Caco-2 (cell line): ENCODE measurements at regions not wholly inside any gene's neighbourhood (a gene's known extent, or its start where the extent isn't known, plus 50 kb on each side); places are given as distances from the start of the nearest gene placed in this dataset.

Experiments used
- BruUV-seq: library from RNA; stranded (reverse); fragments of 400-500 nt; replicated peaks from 2 replicates; lab custom pipeline; 2021; lab: Mats Ljungman, UMichigan
- CTCF ChIA-PET: fragments of 300-600 bp; sonication (Branson Sonifier 250); formaldehyde crosslinking; loops from one replicate; lab custom pipeline; 2022; ENCODE audit warnings: antibody characterized with exemption; lab: Charles Lee
- POLR2A ChIA-PET: fragments of 300-600 bp; sonication (Branson Sonifier 250); formaldehyde crosslinking; loops from one replicate; lab custom pipeline; 2022; ENCODE audit warnings: antibody characterized with exemption; lab: Charles Lee
- DNase-seq, 2 experiments: peaks; one replicate each; pipeline versions ENCODE4 v3.0.0 to v3.0.0-alpha.2; 2020 to 2022
- H3K27me3 ChIP-seq: replicated peaks from 2 replicates; pipeline ENCODE4 v1.6.0; 2011; ENCODE audit warnings: low read length; ENCODE audit not compliant: control insufficient read depth, insufficient read depth
- H3K36me3 ChIP-seq: 2 replicates; pipeline ENCODE4 v1.5.1; 2011; ENCODE audit warnings: low read length; ENCODE audit not compliant: control insufficient read depth, insufficient read depth
- H3K4me1 ChIP-seq: fragments of 250-450 bp; sonication (Bioruptor Pico); 2 replicates; pipeline ENCODE4 v1.5.1; 2020; ENCODE audit warnings: mild to moderate bottlenecking
- H3K4me3 ChIP-seq: 2 replicates; pipeline ENCODE4 v1.5.1; 2011; ENCODE audit warnings: low read depth, mild to moderate bottlenecking, control low read depth, low read length
- H3K9me3 ChIP-seq: fragments of 250-450 bp; sonication (Bioruptor Pico); 2 replicates; pipeline ENCODE4 v1.5.1; 2020; ENCODE audit warnings: mild to moderate bottlenecking, moderate library complexity
- H3K27ac Mint-ChIP-seq: one replicate; pipeline ENCODE4 v1.8.0; 2022; ENCODE audit warnings: mixed read lengths; ENCODE audit not compliant: unreplicated experiment
- H3K27me3 Mint-ChIP-seq: one replicate; pipeline ENCODE4 v1.8.0; 2022; ENCODE audit warnings: mixed read lengths; ENCODE audit not compliant: insufficient read depth, unreplicated experiment
- H3K36me3 Mint-ChIP-seq: one replicate; pipeline ENCODE4 v1.8.0; 2022; ENCODE audit warnings: mild to moderate bottlenecking, mixed read lengths; ENCODE audit not compliant: insufficient read depth, unreplicated experiment
- H3K4me1 Mint-ChIP-seq: one replicate; pipeline ENCODE4 v1.8.0; 2022; ENCODE audit warnings: low read depth, mixed read lengths; ENCODE audit not compliant: unreplicated experiment
- H3K4me3 Mint-ChIP-seq: one replicate; pipeline ENCODE4 v1.8.0; 2022; ENCODE audit warnings: mild to moderate bottlenecking, moderate library complexity, mixed read lengths; ENCODE audit not compliant: unreplicated experiment
- H3K9me3 Mint-ChIP-seq: one replicate; pipeline ENCODE4 v1.8.0; 2022; ENCODE audit warnings: mixed read lengths; ENCODE audit not compliant: unreplicated experiment
- intact Hi-C: fragments of 100-400 bp; cut with micrococcal nuclease; formaldehyde crosslinking; loops from one replicate; pipeline ENCODE4 v1.10.0; 2022; ENCODE audit not compliant: unreplicated experiment
- TF ChIP-seq, protein P1 (sequence below), 2 experiments: fragments of 200-600 bp in 1 of 2; IDR thresholded peaks; 1 replicate in 1 of 2; 2 replicates in 1 of 2; pipeline versions ENCODE4 v1.5.1 to v1.8.0; 2011 to 2022; ENCODE audit warnings: antibody characterized with exemption in 1 of 2, control low read depth in 1 of 2, inconsistent platforms in 1 of 2, low read depth in 1 of 2, low read length in 1 of 2, mild to moderate bottlenecking in 1 of 2, moderate library complexity in 1 of 2; ENCODE audit not compliant: insufficient read depth in 1 of 2, severe bottlenecking in 1 of 2, unreplicated experiment in 1 of 2

DNA sequence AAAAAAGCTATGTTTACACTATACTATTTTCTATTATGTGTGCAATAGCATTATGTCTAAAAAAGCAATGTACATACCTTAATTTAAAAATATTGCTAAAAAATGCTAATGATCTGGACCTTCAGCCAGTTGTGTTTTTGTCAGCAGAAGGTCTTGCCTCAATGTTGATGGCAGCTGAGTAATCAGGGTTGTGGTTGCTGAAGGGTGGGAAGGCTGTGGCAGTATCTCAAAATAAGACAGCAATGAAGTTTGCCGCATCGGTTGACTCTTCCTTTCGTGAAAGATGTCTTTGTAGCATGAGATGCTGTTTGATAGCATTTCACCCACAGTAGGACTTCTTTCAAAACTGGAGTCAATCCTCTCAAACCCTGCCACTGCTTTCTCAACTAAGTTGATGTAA is 134.7 kb upstream of the CDYL start:
- Histone ChIP-seq H3K4me3 (no peak overlapping the region), H3K36me3 (no peaks in the 10 kb centered on the region), H3K27me3 (no peaks in the 10 kb centered on the region), H3K9me3 (no peaks in the 10 kb centered on the region), H3K4me1 (peaks cover 16% of the 10 kb centered on the region)
- intact Hi-C loops: no loop called here
- Mint-ChIP-seq H3K27ac (no peak overlapping the region), H3K9me3 (peaks cover 17% of the 10 kb centered on the region), H3K4me1 (peaks cover 9% of the 10 kb centered on the region), H3K36me3 (no peaks in the 10 kb centered on the region), H3K27me3 (no peaks in the 10 kb centered on the region), H3K4me3 (no peak overlapping the region)
- CTCF ChIA-PET: no interaction called here
- no peak for DNase-seq
- TF ChIP-seq, protein P1, sequence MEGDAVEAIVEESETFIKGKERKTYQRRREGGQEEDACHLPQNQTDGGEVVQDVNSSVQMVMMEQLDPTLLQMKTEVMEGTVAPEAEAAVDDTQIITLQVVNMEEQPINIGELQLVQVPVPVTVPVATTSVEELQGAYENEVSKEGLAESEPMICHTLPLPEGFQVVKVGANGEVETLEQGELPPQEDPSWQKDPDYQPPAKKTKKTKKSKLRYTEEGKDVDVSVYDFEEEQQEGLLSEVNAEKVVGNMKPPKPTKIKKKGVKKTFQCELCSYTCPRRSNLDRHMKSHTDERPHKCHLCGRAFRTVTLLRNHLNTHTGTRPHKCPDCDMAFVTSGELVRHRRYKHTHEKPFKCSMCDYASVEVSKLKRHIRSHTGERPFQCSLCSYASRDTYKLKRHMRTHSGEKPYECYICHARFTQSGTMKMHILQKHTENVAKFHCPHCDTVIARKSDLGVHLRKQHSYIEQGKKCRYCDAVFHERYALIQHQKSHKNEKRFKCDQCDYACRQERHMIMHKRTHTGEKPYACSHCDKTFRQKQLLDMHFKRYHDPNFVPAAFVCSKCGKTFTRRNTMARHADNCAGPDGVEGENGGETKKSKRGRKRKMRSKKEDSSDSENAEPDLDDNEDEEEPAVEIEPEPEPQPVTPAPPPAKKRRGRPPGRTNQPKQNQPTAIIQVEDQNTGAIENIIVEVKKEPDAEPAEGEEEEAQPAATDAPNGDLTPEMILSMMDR (IDR thresholded peaks at IDR 0.05; ENCODE audit: insufficient read depth in 1 of 2, low read depth in 1 of 2, low read length in 1 of 2, severe bottlenecking in 1 of 2, unreplicated experiment in 1 of 2): no peak
- BruUV-seq: no TSS peak
- POLR2A ChIA-PET: no interaction called here

DNA sequence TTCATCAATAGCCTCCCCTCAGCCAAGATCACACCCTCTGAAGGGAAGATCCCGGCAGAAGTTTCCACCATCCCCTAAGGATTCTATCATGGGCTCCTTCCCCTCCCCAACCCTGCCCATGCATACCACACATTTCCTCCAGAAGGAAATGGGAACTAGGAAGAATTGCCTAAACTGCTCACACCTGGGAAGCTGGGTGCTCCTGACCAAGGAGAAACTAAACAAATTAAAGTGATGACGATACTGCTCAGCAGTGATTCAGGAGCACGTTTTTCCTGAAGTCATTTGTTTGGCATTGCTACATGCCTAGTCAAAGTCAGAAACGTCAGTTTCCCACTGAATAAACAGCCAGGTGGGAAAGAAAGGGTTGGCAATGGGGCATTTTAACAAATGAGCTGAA is 136.1 kb upstream of the CDYL start:
- TF ChIP-seq, protein P1 (IDR thresholded peaks at IDR 0.05; ENCODE audit: insufficient read depth in 1 of 2, low read depth in 1 of 2, low read length in 1 of 2, severe bottlenecking in 1 of 2, unreplicated experiment in 1 of 2): no peak
- peaks cover 19% of the 10 kb centered on the region for H3K9me3 Mint-ChIP-seq
- no peak overlapping the region for H3K27ac Mint-ChIP-seq
- H3K4me3 Mint-ChIP-seq: no peak overlapping the region
- Histone ChIP-seq H3K27me3 (no peaks in the 10 kb centered on the region), H3K4me1 (peaks cover 7% of the 10 kb centered on the region), H3K9me3 (no peaks in the 10 kb centered on the region; the same call in 1 of the 2 replicates), H3K4me3 (no peak overlapping the region), H3K36me3 (no peaks in the 10 kb centered on the region)
- no peak for DNase-seq
- POLR2A ChIA-PET: no interaction called here
- H3K27me3 Mint-ChIP-seq: no peaks in the 10 kb centered on the region
- CTCF ChIA-PET: no interaction called here
- no peaks in the 10 kb centered on the region for H3K36me3 Mint-ChIP-seq
- BruUV-seq: no TSS peak
- H3K4me1 Mint-ChIP-seq: peaks cover 4% of the 10 kb centered on the region
- intact Hi-C loops: no loop called here

DNA sequence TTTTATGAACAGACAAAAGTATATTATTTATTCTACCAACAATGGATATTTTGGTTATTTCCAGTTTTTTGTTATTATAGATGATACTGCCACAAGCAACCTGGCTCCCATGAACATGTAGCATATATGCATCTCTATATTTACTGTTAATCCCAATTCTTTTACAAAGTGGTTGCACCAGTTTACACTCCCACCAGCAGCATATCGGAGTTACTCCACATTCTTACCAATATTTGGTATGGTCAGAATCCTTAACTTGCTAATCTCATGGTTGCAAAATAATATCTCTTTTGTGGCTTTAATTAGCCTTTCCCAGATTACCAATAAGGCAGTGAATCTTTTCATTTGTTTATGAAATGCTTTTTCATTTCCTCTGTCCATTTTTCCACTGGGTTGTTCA is 137.6 kb upstream of the CDYL start:
- H3K4me1 Mint-ChIP-seq: no peaks in the 10 kb centered on the region
- BruUV-seq: no TSS peak
- ChIA-PET POLR2A (no interaction called here), CTCF (no interaction called here)
- no peaks in the 10 kb centered on the region for H3K4me1 ChIP-seq
- H3K9me3 ChIP-seq: no peaks in the 10 kb centered on the region; the same call in 1 of the 2 replicates
- H3K4me3 ChIP-seq: no peak overlapping the region
- DNase-seq: no peak
- H3K36me3 ChIP-seq: no peaks in the 10 kb centered on the region
- H3K27me3 ChIP-seq: no peaks in the 10 kb centered on the region
- H3K27ac Mint-ChIP-seq: no peak overlapping the region
- H3K36me3 Mint-ChIP-seq: no peaks in the 10 kb centered on the region
- no peak overlapping the region for H3K4me3 Mint-ChIP-seq
- no peaks in the 10 kb centered on the region for H3K27me3 Mint-ChIP-seq
- intact Hi-C loops: no loop called here
- TF ChIP-seq, protein P1 (IDR thresholded peaks at IDR 0.05; ENCODE audit: insufficient read depth in 1 of 2, low read depth in 1 of 2, low read length in 1 of 2, severe bottlenecking in 1 of 2, unreplicated experiment in 1 of 2): no peak
- peaks cover 19% of the 10 kb centered on the region for H3K9me3 Mint-ChIP-seq
